ENCODE measurements at regions not wholly inside any gene's neighbourhood (a gene's known extent, or its start where the extent isn't known, plus 50 kb on each side); places are given as distances from the start of the nearest gene placed in this dataset.
"Not testable (repeated sequence)": the region's sequence is repeated elsewhere in the genome, so short reads cannot be mapped to it uniquely, and the experiment has no call there.

GRCh38 chr4:78004270-78004669 is 52.9 kb upstream of the FRAS1 start:
- no peaks in the 10 kb centered on the region for H3K27me3 Mint-ChIP-seq (ENCODE audit: unreplicated experiment)
- no peak overlapping the region for H3K27ac Mint-ChIP-seq (ENCODE audit: unreplicated experiment)
- intact Hi-C loops (cut with micrococcal nuclease; ENCODE audit: unreplicated experiment) = no loop called here
- H3K36me3 Mint-ChIP-seq (ENCODE audit: insufficient read depth, unreplicated experiment) = no peaks in the 10 kb centered on the region
- no peaks in the 10 kb centered on the region for H3K9me3 Mint-ChIP-seq (ENCODE audit: low read depth, unreplicated experiment)
- no peak overlapping the region for H3K4me3 Mint-ChIP-seq (ENCODE audit: low read depth, unreplicated experiment)
- CTCF ChIA-PET = interaction anchor here (0.6 kb wide), 1 partner anchor 89 kb away, joined by 4 read pairs; no protein-coding TSS in a partner anchor
- TF ChIP-seq, protein P1, sequence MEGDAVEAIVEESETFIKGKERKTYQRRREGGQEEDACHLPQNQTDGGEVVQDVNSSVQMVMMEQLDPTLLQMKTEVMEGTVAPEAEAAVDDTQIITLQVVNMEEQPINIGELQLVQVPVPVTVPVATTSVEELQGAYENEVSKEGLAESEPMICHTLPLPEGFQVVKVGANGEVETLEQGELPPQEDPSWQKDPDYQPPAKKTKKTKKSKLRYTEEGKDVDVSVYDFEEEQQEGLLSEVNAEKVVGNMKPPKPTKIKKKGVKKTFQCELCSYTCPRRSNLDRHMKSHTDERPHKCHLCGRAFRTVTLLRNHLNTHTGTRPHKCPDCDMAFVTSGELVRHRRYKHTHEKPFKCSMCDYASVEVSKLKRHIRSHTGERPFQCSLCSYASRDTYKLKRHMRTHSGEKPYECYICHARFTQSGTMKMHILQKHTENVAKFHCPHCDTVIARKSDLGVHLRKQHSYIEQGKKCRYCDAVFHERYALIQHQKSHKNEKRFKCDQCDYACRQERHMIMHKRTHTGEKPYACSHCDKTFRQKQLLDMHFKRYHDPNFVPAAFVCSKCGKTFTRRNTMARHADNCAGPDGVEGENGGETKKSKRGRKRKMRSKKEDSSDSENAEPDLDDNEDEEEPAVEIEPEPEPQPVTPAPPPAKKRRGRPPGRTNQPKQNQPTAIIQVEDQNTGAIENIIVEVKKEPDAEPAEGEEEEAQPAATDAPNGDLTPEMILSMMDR (IDR thresholded peaks at IDR 0.05; ENCODE audit: unreplicated experiment) = no peak
- DNase-seq = no peak
- no TSS peak for BruUV-seq (replicated peaks)
- no peaks in the 10 kb centered on the region for H3K4me1 Mint-ChIP-seq (ENCODE audit: low read depth, unreplicated experiment)

GRCh38 chr4:78005086-78005485 is 52.0 kb upstream of the FRAS1 start:
- intact Hi-C loops (cut with micrococcal nuclease; ENCODE audit: unreplicated experiment) = no loop called here
- CTCF ChIA-PET = no interaction called here
- Mint-ChIP-seq H3K4me1 (ENCODE audit: low read depth, unreplicated experiment) (no peaks in the 10 kb centered on the region), H3K36me3 (ENCODE audit: insufficient read depth, unreplicated experiment) (no peaks in the 10 kb centered on the region), H3K27ac (ENCODE audit: unreplicated experiment) (no peak overlapping the region), H3K27me3 (ENCODE audit: unreplicated experiment) (no peaks in the 10 kb centered on the region), H3K4me3 (ENCODE audit: low read depth, unreplicated experiment) (no peak overlapping the region), H3K9me3 (ENCODE audit: low read depth, unreplicated experiment) (no peaks in the 10 kb centered on the region)
- TF ChIP-seq, protein P1 (IDR thresholded peaks at IDR 0.05; ENCODE audit: unreplicated experiment) = no peak
- no peak for DNase-seq
- no TSS peak for BruUV-seq (replicated peaks)

DNA sequence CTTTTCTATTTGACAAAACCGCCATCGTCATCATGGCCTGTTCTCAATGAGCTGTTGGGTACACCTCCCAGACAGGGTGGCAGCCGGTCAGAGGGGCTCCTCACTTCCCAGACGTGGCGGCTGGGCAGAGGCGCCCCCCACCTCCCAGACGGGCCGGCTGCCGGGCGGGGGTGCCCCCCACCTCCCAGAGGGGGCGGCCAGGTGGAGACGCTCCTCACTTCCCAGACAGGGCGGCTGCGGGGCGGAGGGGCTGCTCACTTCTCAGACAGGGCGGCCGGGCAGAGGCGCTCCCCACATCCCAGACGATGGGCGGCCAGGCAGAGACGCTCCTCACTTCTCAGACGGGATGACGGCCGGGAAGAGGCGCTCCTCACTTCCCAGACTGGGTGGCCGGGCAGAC is 50.1 kb upstream of the FRAS1 start:
- intact Hi-C loops (cut with micrococcal nuclease; ENCODE audit: unreplicated experiment); CTCF ChIA-PET; H3K36me3 Mint-ChIP-seq (ENCODE audit: insufficient read depth, unreplicated experiment); H3K9me3 Mint-ChIP-seq (ENCODE audit: low read depth, unreplicated experiment); DNase-seq; BruUV-seq (replicated peaks); H3K4me3 Mint-ChIP-seq (ENCODE audit: low read depth, unreplicated experiment); H3K27me3 Mint-ChIP-seq (ENCODE audit: unreplicated experiment); H3K4me1 Mint-ChIP-seq (ENCODE audit: low read depth, unreplicated experiment); H3K27ac Mint-ChIP-seq (ENCODE audit: unreplicated experiment): not testable (repeated sequence)

Data from Calu3 (cell line).